ENCODE measurements at regions not wholly inside any gene's neighbourhood (a gene's known extent, or its start where the extent isn't known, plus 50 kb on each side); places are given as distances from the start of the nearest gene placed in this dataset.
"Not testable (repeated sequence)": the region's sequence is repeated elsewhere in the genome, so short reads cannot be mapped to it uniquely, and the experiment has no call there.

GRCh38 chr18:25538175-25538922 lies 186.4 kb upstream of the ZNF521 start:
- DNase-seq: no peak

GRCh38 chr18:25535495-25535894 lies 183.5 kb upstream of the ZNF521 start:
- DNase-seq: no peak

- no peak for DNase-seq
Observed at GRCh38 chr18:25534401-25534800, 182.4 kb upstream of the ZNF521 start.

GRCh38 chr18:25533218-25533617 lies 181.3 kb upstream of the ZNF521 start:
- DNase-seq: no peak

GRCh38 chr18:25531207-25531606 lies 179.2 kb upstream of the ZNF521 start:
- no peak for DNase-seq

- not testable (repeated sequence) for DNase-seq
Observed at GRCh38 chr18:25525789-25526188, 173.8 kb upstream of the ZNF521 start.

GRCh38 chr18:25518716-25519053 lies 166.7 kb upstream of the ZNF521 start:
- no peak for DNase-seq

GRCh38 chr18:25517881-25518715 lies 166.1 kb upstream of the ZNF521 start:
- DNase-seq: no peak

GRCh38 chr18:25516747-25517498 lies 165.0 kb upstream of the ZNF521 start:
- DNase-seq: no peak

GRCh38 chr18:25516121-25516520 lies 164.2 kb upstream of the ZNF521 start:
- DNase-seq: no peak

- DNase-seq: no peak
Observed at GRCh38 chr18:25510096-25510495, 158.1 kb upstream of the ZNF521 start.

GRCh38 chr18:25503567-25504081 lies 151.7 kb upstream of the ZNF521 start:
- no peak for DNase-seq

GRCh38 chr18:25497151-25497794 lies 145.3 kb upstream of the ZNF521 start:
- no peak for DNase-seq

- DNase-seq: no peak
Observed at GRCh38 chr18:25496544-25496943, 144.6 kb upstream of the ZNF521 start.

- DNase-seq: no peak
Observed at GRCh38 chr18:25495606-25496005, 143.6 kb upstream of the ZNF521 start.

GRCh38 chr18:25494888-25495287 lies 142.9 kb upstream of the ZNF521 start:
- DNase-seq: no peak

- DNase-seq: no peak
Observed at GRCh38 chr18:25493401-25493800, 141.4 kb upstream of the ZNF521 start.

GRCh38 chr18:25490316-25490715 lies 138.3 kb upstream of the ZNF521 start:
- DNase-seq: no peak

GRCh38 chr18:25473008-25473407 lies 121.0 kb upstream of the ZNF521 start:
- DNase-seq: no peak

GRCh38 chr18:25470756-25471524 lies 119.0 kb upstream of the ZNF521 start:
- not testable (repeated sequence) for DNase-seq

GRCh38 chr18:25470062-25470461 lies 118.1 kb upstream of the ZNF521 start:
- no peak for DNase-seq

- DNase-seq: no peak
Observed at GRCh38 chr18:25469489-25469888, 117.5 kb upstream of the ZNF521 start.
